Mononuclear cell (primary cell): ENCODE measurements at regions not wholly inside any gene's neighbourhood (a gene's known extent, or its start where the extent isn't known, plus 50 kb on each side); places are given as distances from the start of the nearest gene placed in this dataset.
"Not testable (repeated sequence)": the region's sequence is repeated elsewhere in the genome, so short reads cannot be mapped to it uniquely, and the experiment has no call there.

Experiments
- H3K27me3 ChIP-seq: 2 replicates; pipeline ENCODE4 v1.6.0; 2011; ENCODE audit warnings: low read length, control low read depth; ENCODE audit not compliant: insufficient read depth
- H3K4me1 ChIP-seq: 2 replicates; pipeline ENCODE4 v1.5.1; 2011; ENCODE audit warnings: mild to moderate bottlenecking, low read length, control low read depth; ENCODE audit not compliant: insufficient read depth
- H3K4me3 ChIP-seq: 2 replicates; pipeline ENCODE4 v1.5.1; 2011; ENCODE audit warnings: mild to moderate bottlenecking, low read length, moderate library complexity
- H3K9me3 ChIP-seq: 2 replicates; pipeline ENCODE4 v1.5.1; 2011; ENCODE audit warnings: low read depth, mild to moderate bottlenecking, control low read depth, low read length

DNA sequence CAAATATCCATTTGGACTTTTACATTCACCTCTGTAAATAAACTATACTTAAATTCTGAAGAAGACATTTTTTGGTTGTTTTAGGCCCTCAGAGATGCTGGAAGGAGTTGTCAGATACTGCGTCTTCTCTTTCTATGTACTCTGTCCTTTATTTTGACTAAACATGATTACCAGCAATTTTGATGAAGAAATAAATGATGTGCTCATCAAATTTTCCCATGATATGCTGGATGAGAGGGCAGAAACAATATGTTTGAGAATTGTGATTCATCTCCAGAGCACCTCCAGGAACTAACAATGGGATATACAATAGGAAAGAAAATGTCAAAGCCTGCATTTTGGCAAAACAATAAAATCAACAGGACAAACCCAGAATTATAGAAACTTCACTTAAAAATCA lies 481.6 kb upstream of the HS3ST5 start:
- H3K9me3 ChIP-seq: no peaks in the 10 kb centered on the region
- no peaks in the 10 kb centered on the region for H3K27me3 ChIP-seq
- H3K4me1 ChIP-seq: no peaks in the 10 kb centered on the region
- H3K4me3 ChIP-seq: no peak overlapping the region

DNA sequence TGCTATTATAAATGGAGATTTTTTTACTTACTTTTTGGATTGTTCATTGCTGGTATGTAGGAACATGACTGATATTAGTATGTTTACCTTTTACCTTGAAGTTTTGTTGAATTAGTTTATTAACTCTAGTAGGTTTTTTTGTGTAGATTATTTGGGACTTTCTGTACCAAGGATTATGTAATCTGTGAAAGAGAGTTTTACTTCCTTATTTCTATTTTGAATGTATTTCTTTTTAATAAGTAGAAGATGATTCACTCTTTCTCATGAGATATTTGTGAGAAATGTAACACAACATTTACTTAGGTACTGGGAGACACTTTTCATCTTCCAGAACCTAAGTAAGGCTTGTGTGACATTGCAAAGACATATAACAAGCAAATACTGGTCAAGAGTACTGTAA lies 473.9 kb upstream of the HS3ST5 start:
- Histone ChIP-seq H3K4me3 (no peak overlapping the region), H3K27me3 (no peaks in the 10 kb centered on the region), H3K4me1 (no peaks in the 10 kb centered on the region), H3K9me3 (no peaks in the 10 kb centered on the region)

DNA sequence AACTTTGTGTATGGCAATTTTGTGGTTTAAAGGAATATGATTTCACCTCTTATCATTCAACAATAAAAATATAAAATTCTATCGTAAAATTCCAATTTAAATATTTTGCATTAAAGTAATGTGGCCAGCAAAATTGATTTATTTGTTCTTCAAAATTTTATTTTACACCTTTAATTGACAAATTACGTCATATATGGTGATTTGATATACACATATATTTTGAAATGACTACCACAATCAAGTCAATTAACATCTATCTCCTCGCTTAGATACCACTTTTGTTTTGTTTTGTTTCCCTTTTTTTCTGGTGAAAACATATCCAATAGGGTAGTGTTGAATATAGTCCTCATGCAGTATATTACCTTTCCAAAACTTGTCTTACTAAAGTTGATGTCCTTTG lies 467.6 kb upstream of the HS3ST5 start:
- Histone ChIP-seq H3K9me3 (no peaks in the 10 kb centered on the region), H3K4me1 (no peaks in the 10 kb centered on the region), H3K4me3 (no peak overlapping the region), H3K27me3 (no peaks in the 10 kb centered on the region)

DNA sequence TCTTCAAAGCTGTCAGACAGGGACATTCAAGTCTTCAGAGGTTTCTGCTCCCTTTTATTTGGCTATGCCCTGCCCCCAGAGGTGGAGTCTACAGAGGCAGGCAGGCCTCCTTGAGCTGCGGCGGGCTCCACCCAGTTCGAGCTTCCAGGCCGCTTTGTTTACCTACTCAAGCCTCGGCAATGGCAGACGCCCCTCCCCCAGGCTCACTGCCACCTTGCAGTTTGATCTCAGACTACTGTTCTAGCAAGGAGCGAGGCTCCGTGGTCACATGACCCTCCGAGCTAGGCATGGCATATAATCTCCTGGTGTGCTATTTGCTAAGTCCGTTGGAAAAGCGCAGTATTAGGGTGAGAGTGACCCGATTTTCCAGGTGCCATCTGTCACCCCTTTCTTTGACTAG lies 462.6 kb upstream of the HS3ST5 start:
- H3K9me3 ChIP-seq, H3K27me3 ChIP-seq, H3K4me1 ChIP-seq, H3K4me3 ChIP-seq: not testable (repeated sequence)

DNA sequence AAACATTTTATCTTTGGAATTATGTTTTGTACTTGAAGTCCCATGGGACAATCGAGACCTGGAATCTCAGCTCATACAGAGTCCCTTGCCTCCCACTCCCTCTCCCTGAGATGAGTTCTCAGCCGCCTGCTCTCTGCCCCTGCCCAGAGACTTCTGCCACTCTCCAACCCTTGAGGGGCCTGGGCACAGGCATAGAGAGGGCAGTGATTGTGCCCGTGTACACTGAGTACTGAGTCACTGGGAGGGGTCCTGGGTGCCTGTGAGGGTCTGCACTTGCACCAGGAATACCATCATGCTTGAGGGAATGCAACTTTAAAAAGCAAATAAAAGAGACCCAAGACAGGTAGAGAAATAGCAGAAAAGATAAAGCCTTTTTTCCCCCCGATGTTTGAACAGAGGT lies 453.8 kb upstream of the HS3ST5 start:
- H3K4me3 ChIP-seq: no peak overlapping the region
- no peaks in the 10 kb centered on the region for H3K4me1 ChIP-seq
- H3K27me3 ChIP-seq: no peaks in the 10 kb centered on the region
- H3K9me3 ChIP-seq: no peaks in the 10 kb centered on the region

DNA sequence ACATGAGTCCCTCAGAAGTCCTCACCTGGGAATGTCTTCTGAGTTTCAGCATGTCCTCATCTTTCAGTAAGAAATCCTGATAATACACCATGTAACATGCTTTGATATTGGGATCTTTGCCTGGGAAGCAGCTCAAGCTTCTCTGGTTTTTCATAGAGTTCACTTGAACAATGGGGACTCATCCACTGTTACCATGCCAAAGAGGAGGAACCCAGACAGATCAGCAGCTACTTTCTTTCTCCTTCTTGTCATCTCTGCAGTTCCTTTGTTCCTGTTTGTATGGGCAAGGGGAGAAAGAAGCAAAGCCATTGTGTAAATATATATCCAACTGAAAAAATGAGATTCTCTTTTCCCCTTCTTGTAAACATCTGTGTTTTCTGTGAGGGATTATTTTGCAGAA lies 450.6 kb upstream of the HS3ST5 start:
- H3K4me1 ChIP-seq: no peaks in the 10 kb centered on the region
- no peaks in the 10 kb centered on the region for H3K9me3 ChIP-seq
- H3K4me3 ChIP-seq: no peak overlapping the region
- H3K27me3 ChIP-seq: no peaks in the 10 kb centered on the region

DNA sequence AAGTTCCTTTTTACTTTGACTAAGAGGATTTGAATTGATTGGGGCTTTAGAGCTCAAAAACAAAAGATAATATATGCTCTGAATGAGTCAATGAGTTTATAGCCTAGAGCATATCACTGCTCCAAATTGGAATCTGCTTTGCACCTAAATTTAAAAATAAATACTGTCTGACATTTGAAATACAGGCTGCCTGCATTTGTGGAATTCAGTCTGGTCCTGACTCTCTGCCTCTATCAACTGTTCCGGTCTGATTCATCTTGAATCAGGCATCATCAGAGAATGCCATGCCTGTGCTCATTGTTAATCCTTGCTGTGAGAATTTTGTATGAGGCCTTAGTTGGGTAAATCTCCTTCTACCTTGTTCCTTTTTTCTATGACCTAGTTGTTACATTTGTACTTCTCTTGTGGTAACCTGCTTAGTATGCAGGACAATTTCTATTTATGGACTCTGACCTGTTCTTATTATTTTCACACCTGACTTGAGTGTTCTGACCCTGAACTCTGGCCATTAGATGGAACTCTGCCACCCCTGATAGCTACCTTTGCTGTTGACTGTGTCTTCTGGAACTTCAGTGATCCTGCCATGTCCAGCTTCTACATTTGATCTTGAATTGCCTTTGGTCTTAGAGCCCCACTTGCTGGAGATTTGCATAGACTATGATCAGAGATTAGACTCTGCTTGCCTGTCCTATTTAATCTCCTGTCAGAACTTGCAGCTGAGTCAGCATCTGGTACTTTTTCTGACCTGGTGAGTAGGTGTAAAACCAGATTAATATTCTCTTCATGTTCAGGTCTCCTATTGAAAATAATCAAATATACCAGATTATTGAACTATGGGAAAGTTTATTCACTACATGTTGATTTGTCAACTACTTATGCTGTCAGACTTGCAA lies 442.7 kb upstream of the HS3ST5 start:
- no peak overlapping the region for H3K4me3 ChIP-seq
- no peaks in the 10 kb centered on the region for H3K4me1 ChIP-seq
- no peaks in the 10 kb centered on the region for H3K27me3 ChIP-seq
- no peaks in the 10 kb centered on the region for H3K9me3 ChIP-seq

DNA sequence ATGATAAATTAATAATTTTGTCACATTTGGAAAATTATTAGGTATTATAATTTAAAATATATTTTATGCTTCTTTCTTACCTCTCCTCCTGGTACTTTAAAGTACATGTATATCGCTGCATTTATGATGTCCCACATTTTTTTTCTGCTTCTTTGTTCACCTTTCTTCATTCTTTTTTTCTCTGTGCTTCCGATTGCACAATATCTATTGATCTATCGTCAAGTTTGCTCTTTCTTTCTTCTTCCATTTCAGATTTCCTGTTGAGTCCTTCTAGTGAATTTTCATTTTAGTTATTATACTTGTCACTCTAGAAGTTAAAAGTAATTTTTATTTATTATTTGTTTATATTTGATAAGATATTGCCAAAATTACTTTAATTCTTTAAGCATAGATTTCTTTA lies 441.0 kb upstream of the HS3ST5 start:
- H3K27me3 ChIP-seq: no peaks in the 10 kb centered on the region
- H3K4me3 ChIP-seq: no peak overlapping the region
- no peaks in the 10 kb centered on the region for H3K9me3 ChIP-seq
- no peaks in the 10 kb centered on the region for H3K4me1 ChIP-seq

DNA sequence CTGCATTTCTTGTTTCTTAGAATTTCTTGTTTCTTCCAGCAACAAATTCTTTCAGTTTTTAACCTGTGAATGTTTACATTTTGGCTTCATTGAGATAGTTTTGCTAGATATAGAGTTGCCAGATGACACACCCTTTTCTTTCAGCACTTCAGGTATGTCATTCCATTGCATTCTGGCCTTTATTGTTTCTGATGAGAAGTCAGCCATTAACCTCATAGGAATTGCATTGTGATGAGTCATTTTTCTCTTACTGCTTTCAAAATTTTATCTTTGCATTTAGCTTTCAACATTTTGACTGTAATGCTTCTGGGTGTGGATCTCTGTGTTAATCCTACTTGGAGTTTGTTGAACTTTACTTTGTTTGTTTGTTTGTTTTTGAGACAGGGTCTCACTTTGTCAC lies 440.3 kb upstream of the HS3ST5 start:
- Histone ChIP-seq H3K9me3 (no peaks in the 10 kb centered on the region), H3K4me1 (no peaks in the 10 kb centered on the region), H3K4me3 (no peak overlapping the region), H3K27me3 (no peaks in the 10 kb centered on the region)

DNA sequence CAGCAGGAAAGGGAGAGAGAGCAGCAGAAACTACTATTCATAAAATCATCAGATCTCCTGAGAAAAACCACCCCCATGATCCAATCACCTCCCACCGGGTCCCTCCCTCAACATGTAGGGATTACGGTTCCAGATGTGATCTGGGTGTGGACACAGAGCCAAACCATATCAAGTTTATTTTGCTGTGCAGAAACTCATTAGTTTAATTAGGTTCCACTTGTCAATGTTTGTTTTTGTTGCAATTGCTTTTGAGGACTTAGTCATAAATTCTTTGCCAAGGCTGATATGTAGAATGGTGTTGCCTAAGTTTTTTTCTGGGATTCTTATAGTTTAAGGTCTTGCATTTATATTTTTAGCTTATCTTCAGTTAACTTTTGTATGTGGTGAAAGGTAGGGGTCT lies 422.0 kb upstream of the HS3ST5 start:
- Histone ChIP-seq H3K9me3 (no peaks in the 10 kb centered on the region), H3K27me3 (no peaks in the 10 kb centered on the region), H3K4me3 (no peak overlapping the region), H3K4me1 (no peaks in the 10 kb centered on the region)

DNA sequence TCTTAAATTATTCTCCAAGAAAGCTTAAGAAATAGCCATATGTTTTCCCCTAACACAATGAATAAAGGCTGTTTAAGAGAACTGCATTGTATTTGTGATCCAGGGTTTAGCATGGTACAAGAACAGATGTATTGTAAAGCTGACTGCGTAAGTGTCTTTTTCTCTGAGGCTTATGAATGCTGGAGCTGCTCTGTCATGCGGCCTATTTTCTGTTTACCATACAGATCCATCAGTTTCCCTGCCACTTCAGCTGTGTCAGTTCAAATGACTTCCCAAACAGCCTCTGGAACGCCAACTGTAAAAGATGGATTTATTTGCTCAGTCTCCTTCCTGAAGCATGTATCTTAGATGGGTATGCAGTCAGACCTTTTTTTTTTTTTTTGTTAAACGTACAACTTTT lies 419.3 kb upstream of the HS3ST5 start:
- Histone ChIP-seq H3K4me3 (no peak overlapping the region), H3K9me3 (no peaks in the 10 kb centered on the region), H3K4me1 (no peaks in the 10 kb centered on the region), H3K27me3 (no peaks in the 10 kb centered on the region)

DNA sequence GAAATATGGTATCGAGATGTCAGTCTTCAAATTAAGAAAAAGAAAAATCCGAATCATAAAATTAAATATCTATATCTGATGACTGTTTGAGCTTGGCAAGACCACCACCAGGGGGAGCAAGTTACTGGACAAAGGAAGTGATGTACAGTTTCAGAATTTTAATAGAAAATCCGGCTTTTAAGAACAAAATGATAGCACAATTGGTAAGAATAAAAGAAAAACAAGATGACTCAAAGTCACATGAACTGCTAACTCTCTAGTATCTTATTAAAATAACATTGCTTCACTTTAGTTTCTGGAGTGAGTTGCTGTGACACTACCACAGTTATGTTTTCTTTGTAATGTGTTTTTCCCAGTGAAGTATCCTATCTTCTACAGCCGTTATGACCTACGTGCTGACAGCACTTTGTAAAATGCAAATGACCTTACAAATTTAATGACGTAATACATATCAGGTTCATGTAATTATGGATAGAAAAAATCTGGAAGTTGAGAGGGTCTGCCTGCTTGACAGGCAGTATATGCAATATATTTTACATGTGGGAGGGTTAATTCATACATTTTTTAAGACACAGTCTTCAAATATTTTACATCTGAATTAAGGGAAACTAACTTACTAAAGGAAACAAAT lies 405.3 kb upstream of the HS3ST5 start:
- H3K9me3 ChIP-seq: no peaks in the 10 kb centered on the region
- no peak overlapping the region for H3K4me3 ChIP-seq
- no peaks in the 10 kb centered on the region for H3K27me3 ChIP-seq
- no peaks in the 10 kb centered on the region for H3K4me1 ChIP-seq

DNA sequence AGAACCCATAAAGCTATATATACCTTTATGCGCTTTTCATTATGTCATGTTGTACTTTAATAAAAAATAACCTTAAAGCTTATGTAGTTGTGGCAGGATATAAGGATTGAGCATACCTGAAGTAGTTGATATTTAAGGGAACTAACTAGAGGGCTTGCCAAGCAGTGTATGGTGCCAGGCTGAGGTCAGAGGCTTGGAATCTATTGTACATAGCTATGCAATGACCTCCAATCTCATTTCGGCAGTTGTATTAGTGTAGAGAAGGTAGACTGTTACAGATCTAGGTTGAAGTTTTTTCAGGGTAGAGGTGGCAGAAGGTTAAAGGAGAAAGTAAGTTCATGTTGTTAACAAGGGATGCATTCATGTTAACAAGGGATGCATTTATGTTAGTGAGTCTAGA lies 397.7 kb upstream of the HS3ST5 start:
- H3K4me3 ChIP-seq: no peak overlapping the region
- no peaks in the 10 kb centered on the region for H3K4me1 ChIP-seq
- no peaks in the 10 kb centered on the region for H3K27me3 ChIP-seq
- no peaks in the 10 kb centered on the region for H3K9me3 ChIP-seq

DNA sequence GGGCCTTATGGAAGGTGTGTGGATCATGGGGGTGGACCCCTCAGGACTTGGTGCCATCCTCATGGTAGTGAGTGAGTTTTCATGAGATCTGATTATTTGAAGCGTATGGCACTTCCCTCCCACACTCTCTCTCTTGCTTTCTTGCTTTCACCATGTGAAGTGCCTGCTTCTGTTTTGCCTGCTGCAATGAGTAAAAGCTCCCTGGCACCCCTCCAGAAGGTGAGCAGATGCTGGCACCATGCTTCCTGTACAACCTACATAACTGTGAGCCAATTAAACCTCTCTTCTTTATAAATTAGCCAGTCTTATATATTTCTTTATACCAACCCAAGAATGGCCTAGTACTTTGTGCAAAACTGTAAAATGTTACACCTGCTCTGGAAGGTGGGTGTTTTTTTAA lies 396.8 kb upstream of the HS3ST5 start:
- no peaks in the 10 kb centered on the region for H3K9me3 ChIP-seq
- H3K4me3 ChIP-seq: no peak overlapping the region

DNA sequence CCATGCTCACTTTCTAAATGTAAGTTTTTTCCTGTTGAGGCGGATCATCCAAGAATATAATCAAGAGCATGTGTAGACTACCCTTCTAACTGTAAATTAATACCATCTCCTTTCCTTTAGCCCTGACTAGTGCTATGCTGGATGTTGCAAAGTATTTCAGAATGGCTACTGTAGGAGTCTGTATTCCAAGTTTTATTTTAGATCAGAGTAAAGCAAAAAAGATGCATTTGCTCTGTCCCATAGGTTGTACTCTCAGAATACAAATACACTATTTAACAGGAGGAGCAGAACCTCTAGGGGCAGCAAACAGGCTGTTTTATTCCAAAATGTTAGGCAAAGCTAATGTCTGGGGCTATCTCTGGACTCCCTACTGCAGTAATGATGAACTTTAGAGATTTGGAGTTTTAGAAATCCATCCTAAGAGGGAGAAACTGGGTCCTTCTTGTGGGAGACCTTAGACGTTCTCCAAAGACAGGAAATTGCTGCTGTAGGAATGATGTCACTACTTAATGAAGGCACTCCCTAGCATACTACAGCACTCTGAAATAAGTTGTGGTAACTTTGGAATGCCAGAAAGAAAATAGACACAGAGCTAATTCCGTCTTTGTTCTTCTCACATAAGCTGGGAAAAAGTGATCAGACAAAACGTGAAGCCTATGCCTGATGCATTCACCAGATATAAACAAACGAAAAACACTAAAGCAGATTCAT lies 392.4 kb upstream of the HS3ST5 start:
- Histone ChIP-seq H3K4me3 (no peak overlapping the region), H3K27me3 (no peaks in the 10 kb centered on the region)

More for the DNA sequence above, 396.8 kb upstream of the HS3ST5 start:
- Histone ChIP-seq H3K4me1 (no peaks in the 10 kb centered on the region), H3K27me3 (no peaks in the 10 kb centered on the region)

More for the DNA sequence above, 392.4 kb upstream of the HS3ST5 start:
- H3K4me1 ChIP-seq: no peaks in the 10 kb centered on the region
- H3K9me3 ChIP-seq: no peaks in the 10 kb centered on the region
